ENCODE measurements at regions not wholly inside any gene's neighbourhood (a gene's known extent, or its start where the extent isn't known, plus 50 kb on each side); places are given as distances from the start of the nearest gene placed in this dataset.
"Not testable (repeated sequence)": the region's sequence is repeated elsewhere in the genome, so short reads cannot be mapped to it uniquely, and the experiment has no call there.

DNA sequence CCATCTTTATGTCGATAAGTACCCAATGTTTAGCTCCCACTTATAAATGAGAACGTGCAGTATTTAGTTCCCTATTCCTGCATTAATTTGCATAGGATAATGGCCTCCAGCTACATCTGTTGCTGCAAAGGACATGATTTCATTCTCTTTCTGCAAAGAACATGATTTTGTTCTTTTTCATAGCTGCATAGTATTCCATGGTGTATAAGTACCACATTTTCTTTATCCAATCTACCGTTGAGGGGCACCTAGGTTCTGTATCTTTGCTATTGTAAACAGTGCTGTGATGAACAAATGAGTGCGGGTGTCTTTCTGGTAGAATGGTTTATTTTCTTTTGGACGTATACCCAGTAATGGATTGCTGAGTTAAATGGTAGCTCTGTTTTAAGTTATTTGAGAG is 63.0 kb downstream of the HLX start:
- no peak overlapping the region for H3K27ac ChIP-seq (ENCODE audit: poor library complexity, severe bottlenecking)
- no peaks in the 10 kb centered on the region for H3K9me3 ChIP-seq (ENCODE audit: severe bottlenecking)
- ATAC-seq (ENCODE audit: low read depth), result no peak
- H3K4me3 ChIP-seq (ENCODE audit: severe bottlenecking), result no peak overlapping the region
- no peaks in the 10 kb centered on the region for H3K27me3 ChIP-seq (ENCODE audit: insufficient read depth, poor library complexity, severe bottlenecking)
- TF ChIP-seq CTCF (IDR thresholded peaks at IDR 0.05; ENCODE audit: poor library complexity, severe bottlenecking), result no peak
- no peaks in the 10 kb centered on the region for H3K36me3 ChIP-seq (ENCODE audit: low read depth)
- no peaks in the 10 kb centered on the region for H3K4me1 ChIP-seq (ENCODE audit: insufficient read depth, poor library complexity, severe bottlenecking)
- DNase-seq (ENCODE audit: low spot score), result no peak

GRCh38 chr1:220942914-220943313 is 63.7 kb downstream of the HLX start:
- not testable (repeated sequence) for ATAC-seq (ENCODE audit: low read depth); H3K9me3 ChIP-seq (ENCODE audit: severe bottlenecking); H3K4me1 ChIP-seq (ENCODE audit: insufficient read depth, poor library complexity, severe bottlenecking); H3K4me3 ChIP-seq (ENCODE audit: severe bottlenecking); H3K27ac ChIP-seq (ENCODE audit: poor library complexity, severe bottlenecking); H3K36me3 ChIP-seq (ENCODE audit: low read depth); DNase-seq (ENCODE audit: low spot score); H3K27me3 ChIP-seq (ENCODE audit: insufficient read depth, poor library complexity, severe bottlenecking)

DNA sequence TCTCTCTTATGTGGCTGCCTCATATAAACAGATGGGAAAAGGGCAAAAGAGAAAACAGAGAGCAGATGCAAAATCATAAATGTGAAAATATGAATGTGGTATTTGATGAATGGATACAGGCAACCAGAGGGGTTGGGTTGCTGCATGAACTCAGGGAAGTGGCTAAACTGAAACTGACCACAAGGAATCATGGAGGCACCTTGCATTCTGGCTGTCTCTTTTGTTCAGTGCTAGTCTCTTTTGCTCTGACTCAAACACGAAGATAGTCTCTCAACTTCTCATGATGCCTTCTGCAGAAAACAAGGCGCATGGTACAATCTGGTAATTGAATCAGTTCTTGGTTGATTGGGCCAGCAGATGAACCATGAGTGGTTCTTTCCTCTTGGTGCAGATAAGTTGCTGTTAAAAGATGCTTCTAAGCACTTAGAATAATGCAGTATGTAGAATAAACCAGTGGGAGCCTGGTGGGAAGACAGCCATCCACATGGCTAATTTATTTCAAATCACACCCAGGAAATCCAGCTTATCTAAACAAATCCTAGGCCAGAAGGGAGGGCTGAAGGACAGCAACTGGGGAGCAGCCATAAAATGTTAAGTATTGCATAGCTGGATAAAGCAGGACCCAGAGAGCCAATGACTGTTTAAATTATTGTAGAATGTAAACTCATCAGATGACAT is 64.2 kb downstream of the HLX start:
- DNase-seq (ENCODE audit: low spot score) (no peak), ATAC-seq (ENCODE audit: low read depth) (no peak)
- H3K27ac ChIP-seq (ENCODE audit: poor library complexity, severe bottlenecking), result no peak overlapping the region
- no peaks in the 10 kb centered on the region for H3K27me3 ChIP-seq (ENCODE audit: insufficient read depth, poor library complexity, severe bottlenecking)
- no peak for TF ChIP-seq CTCF (IDR thresholded peaks at IDR 0.05; ENCODE audit: poor library complexity, severe bottlenecking)
- no peaks in the 10 kb centered on the region for H3K36me3 ChIP-seq (ENCODE audit: low read depth)
- H3K4me1 ChIP-seq (ENCODE audit: insufficient read depth, poor library complexity, severe bottlenecking), result no peaks in the 10 kb centered on the region
- H3K9me3 ChIP-seq (ENCODE audit: severe bottlenecking), result no peaks in the 10 kb centered on the region
- no peak overlapping the region for H3K4me3 ChIP-seq (ENCODE audit: severe bottlenecking)

- Histone ChIP-seq H3K4me3 (ENCODE audit: severe bottlenecking) (no peak overlapping the region), H3K27me3 (ENCODE audit: insufficient read depth, poor library complexity, severe bottlenecking) (no peaks in the 10 kb centered on the region), H3K36me3 (ENCODE audit: low read depth) (no peaks in the 10 kb centered on the region), H3K9me3 (ENCODE audit: severe bottlenecking) (no peaks in the 10 kb centered on the region), H3K27ac (ENCODE audit: poor library complexity, severe bottlenecking) (no peak overlapping the region), H3K4me1 (ENCODE audit: insufficient read depth, poor library complexity, severe bottlenecking) (no peaks in the 10 kb centered on the region)
- DNase-seq (ENCODE audit: low spot score) (no peak), ATAC-seq (ENCODE audit: low read depth) (no peak)
- no peak for TF ChIP-seq CTCF (IDR thresholded peaks at IDR 0.05; ENCODE audit: poor library complexity, severe bottlenecking)
These were observed 71.3 kb downstream of the HLX start for GRCh38 chr1:220950576-220950975.

DNA sequence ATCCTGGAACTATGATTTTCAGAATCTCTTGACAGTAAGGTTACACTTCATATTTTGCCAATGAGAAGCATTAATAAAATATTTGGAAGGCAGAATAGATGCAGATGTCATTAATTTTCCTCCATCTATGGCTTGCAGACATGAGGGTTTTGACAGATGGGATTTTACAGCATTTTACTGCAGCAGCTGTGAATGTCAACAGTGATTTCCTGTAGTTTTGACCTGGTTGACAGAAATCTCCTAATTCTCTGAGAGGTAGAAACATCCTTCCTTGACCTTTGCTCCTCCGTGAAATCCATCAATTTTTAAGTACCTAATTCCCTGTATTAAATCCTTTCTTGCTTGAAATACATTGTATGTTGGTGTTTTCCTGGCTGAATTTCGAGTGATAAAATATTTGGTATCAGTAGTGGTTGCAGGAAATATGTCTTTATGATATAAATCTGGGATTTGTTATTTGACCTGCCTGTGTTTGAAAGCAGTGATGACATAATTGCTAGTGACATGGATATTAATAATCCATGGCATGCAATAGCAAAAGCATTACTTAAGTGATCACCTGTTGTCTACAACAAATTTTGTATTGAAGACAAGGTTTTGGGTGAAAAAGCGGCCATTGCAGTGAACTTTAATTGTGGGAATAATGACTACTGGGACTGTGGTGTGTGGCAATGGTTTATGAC is 73.9 kb downstream of the HLX start:
- H3K36me3 ChIP-seq (ENCODE audit: low read depth), result no peaks in the 10 kb centered on the region
- no peaks in the 10 kb centered on the region for H3K4me1 ChIP-seq (ENCODE audit: insufficient read depth, poor library complexity, severe bottlenecking)
- no peaks in the 10 kb centered on the region for H3K9me3 ChIP-seq (ENCODE audit: severe bottlenecking)
- DNase-seq (ENCODE audit: low spot score) (no peak), ATAC-seq (ENCODE audit: low read depth) (no peak)
- no peak overlapping the region for H3K27ac ChIP-seq (ENCODE audit: poor library complexity, severe bottlenecking)
- no peak for TF ChIP-seq CTCF (IDR thresholded peaks at IDR 0.05; ENCODE audit: poor library complexity, severe bottlenecking)
- H3K27me3 ChIP-seq (ENCODE audit: insufficient read depth, poor library complexity, severe bottlenecking), result no peaks in the 10 kb centered on the region
- no peak overlapping the region for H3K4me3 ChIP-seq (ENCODE audit: severe bottlenecking)

Data from RWPE2 (cell line).